Transverse colon (tissue), 4 donors: ENCODE measurements at regions not wholly inside any gene's neighbourhood (a gene's known extent, or its start where the extent isn't known, plus 50 kb on each side); places are given as distances from the start of the nearest gene placed in this dataset.

Experiments
- CTCF ChIP-seq, 5 experiments: fragments of 200-600 bp in 3 of 5; fragments of 450-650 bp in 2 of 5; sonication (generic) in 3 of 5; IDR thresholded peaks; 1 replicate in 2 of 5; 2 replicates in 3 of 5; pipeline ENCODE4 v1.5.1; 2016 to 2017; ENCODE audit warnings: antibody characterized with exemption in 5 of 5, inconsistent platforms in 3 of 5, mild to moderate bottlenecking in 2 of 5, moderate library complexity in 1 of 5
- EP300 ChIP-seq: sonication (generic); formaldehyde crosslinking; IDR thresholded peaks from one replicate; pipeline ENCODE4 v1.6.1; 2017; ENCODE audit warnings: antibody characterized with exemption, low read depth
- POLR2AphosphoS5 ChIP-seq, 3 donors: sonication (generic); formaldehyde crosslinking; IDR thresholded peaks; one replicate each; pipeline ENCODE4 v1.6.1; 2016; ENCODE audit warnings: antibody characterized with exemption in 3 of 3

GRCh38 chr6:5851261-5851757 is 155.4 kb downstream of the NRN1 start:
- TF ChIP-seq EP300 (no peak), CTCF (IDR thresholded peaks at IDR 0.05) (no peak), POLR2AphosphoS5 (IDR thresholded peaks at IDR 0.05) (no peak)
